ENCODE measurements at regions not wholly inside any gene's neighbourhood (a gene's known extent, or its start where the extent isn't known, plus 50 kb on each side); places are given as distances from the start of the nearest gene placed in this dataset.

- TF ChIP-seq CTCF (IDR thresholded peaks at IDR 0.05) (no peak), EZH2 (IDR thresholded peaks at IDR 0.05; ENCODE audit: borderline replicate concordance, insufficient read depth, low read depth, low read length, poor library complexity, severe bottlenecking) (no peak)
Observed at GRCh38 chrX:40383969-40384368, 196.8 kb upstream of the ATP6AP2 start.
